HepG2 (cell line): ENCODE measurements at regions not wholly inside any gene's neighbourhood (a gene's known extent, or its start where the extent isn't known, plus 50 kb on each side); places are given as distances from the start of the nearest gene placed in this dataset.
A peak's percentile ranks its signal among the peaks of the same experiment; 100 is the strongest.

Source experiments
- ATAC-seq: fragments of 200-7000 bp; cut with Tn5 transposase; 3 replicates; pipeline ENCODE4 v1.9.1; 2020; ENCODE audit warnings: mild to moderate bottlenecking, moderate library complexity
- BruUV-seq: library from RNA; stranded (reverse); fragments of 400-500 nt; replicated peaks from 2 replicates; lab custom pipeline; 2021; lab: Mats Ljungman, UMichigan
- CTCF ChIA-PET: fragments of 300-600 bp; formaldehyde crosslinking; extraction: SDS; loops from one replicate; lab custom pipeline; 2021; ENCODE audit warnings: low total read pairs, inconsistent platforms, low intra/inter-chr PET ratio; lab: Yijun Ruan, JAX
- POLR2A ChIA-PET: fragments of 350-600 bp; sonication (Branson Sonifier 250); formaldehyde crosslinking; loops from one replicate; lab custom pipeline; 2020; ENCODE audit warnings: antibody characterized with exemption, inconsistent platforms; lab: Yijun Ruan, JAX
- DNase-seq: peaks from one replicate; pipeline ENCODE4 v3.0.0-alpha.2; 2015; ENCODE audit warnings: low spot score
- FAIRE-seq: peaks from 3 replicates; lab custom pipeline; 2011; peaks lifted over from hg19 to GRCh38; lab: Jason Lieb, UNC
- H2AFZ ChIP-seq: one replicate; pipeline ENCODE4 v1.6.1; 2011; ENCODE audit warnings: low read length, inconsistent platforms
- H3K27ac ChIP-seq: fragments of 300-600 bp; 3 replicates; pipeline ENCODE4 v1.8.0; 2011; ENCODE audit warnings: mixed run types, mild to moderate bottlenecking, mixed read lengths, low read length, inconsistent platforms; ENCODE audit not compliant: insufficient read depth; ENCODE audit errors: extremely low read length
- H3K27me3 ChIP-seq, 2 experiments: fragments of 200-600 bp in 1 of 2; 2 replicates in 1 of 2; 3 replicates in 1 of 2; pipeline versions ENCODE4 v1.6.0 to v1.8.0; 2011; ENCODE audit warnings: low read length in 2 of 2, mild to moderate bottlenecking in 2 of 2, moderate library complexity in 2 of 2, inconsistent platforms in 1 of 2; ENCODE audit not compliant: insufficient read depth in 2 of 2, control insufficient read depth in 1 of 2
- H3K36me3 ChIP-seq, 2 experiments: fragments of 200-600 bp in 1 of 2; replicated peaks in 1 of 2; 2 replicates in 1 of 2; 3 replicates in 1 of 2; pipeline versions ENCODE4 v1.5.1 to v1.8.0; 2011; ENCODE audit warnings: low read length in 2 of 2, inconsistent platforms in 1 of 2; ENCODE audit not compliant: insufficient read depth in 2 of 2, control insufficient read depth in 1 of 2
- H3K4me1 ChIP-seq: 2 replicates; pipeline ENCODE4 v1.5.1; 2012; ENCODE audit warnings: low read length, inconsistent platforms; ENCODE audit not compliant: insufficient read depth
- H3K4me2 ChIP-seq: 2 replicates; pipeline ENCODE4 v1.6.0; 2011; ENCODE audit warnings: low read depth, low read length, inconsistent platforms
- H3K4me3 ChIP-seq, 3 experiments: fragments of 200-600 bp in 1 of 3; sonication (generic), shearing (Covaris generic) in 1 of 3; replicated peaks in 1 of 3; 2 replicates each; pipeline ENCODE4 v1.5.1; 2011 to 2016; ENCODE audit warnings: low read length in 3 of 3, inconsistent platforms in 2 of 3, low read depth in 2 of 3, mild to moderate bottlenecking in 2 of 3, control low read depth in 1 of 3, mixed read lengths in 1 of 3; ENCODE audit not compliant: insufficient read depth in 1 of 3
- H3K79me2 ChIP-seq: one replicate; pipeline ENCODE4 v1.6.1; 2011; ENCODE audit warnings: low read length, inconsistent platforms; ENCODE audit not compliant: insufficient read depth
- H3K9ac ChIP-seq: 2 replicates; pipeline ENCODE4 v1.6.0; 2011; ENCODE audit warnings: mild to moderate bottlenecking, low read depth, low read length, inconsistent platforms; ENCODE audit not compliant: insufficient read depth
- H3K9me3 ChIP-seq: 2 replicates; pipeline ENCODE4 v1.5.1; 2012; ENCODE audit warnings: mild to moderate bottlenecking, low read length
- H4K20me1 ChIP-seq: 2 replicates; pipeline ENCODE4 v1.6.0; 2011; ENCODE audit warnings: inconsistent platforms, mild to moderate bottlenecking, low read length, moderate library complexity; ENCODE audit not compliant: insufficient read depth
- BRD4 ChIP-seq: sonication (generic); formaldehyde crosslinking; IDR thresholded peaks from 2 replicates; pipeline ENCODE4 v1.4.0; 2020; ENCODE audit warnings: missing genetic modification reagents
- FOXJ3 ChIP-seq: sonication (generic); formaldehyde crosslinking; IDR thresholded peaks from 2 replicates; pipeline ENCODE4 v1.4.0; 2020; ENCODE audit warnings: missing genetic modification reagents, mild to moderate bottlenecking, borderline replicate concordance
- MXD1 ChIP-seq: sonication (generic); formaldehyde crosslinking; IDR thresholded peaks from 2 replicates; pipeline ENCODE4 v1.4.0; 2020; ENCODE audit warnings: mild to moderate bottlenecking, missing genetic modification reagents
- PAX8 ChIP-seq: sonication (generic); formaldehyde crosslinking; IDR thresholded peaks from 2 replicates; pipeline ENCODE4 v1.8.0; 2022; ENCODE audit warnings: mild to moderate bottlenecking, missing genetic modification reagents, borderline replicate concordance
- RXRB ChIP-seq: IDR thresholded peaks from 2 replicates; pipeline ENCODE4 v1.6.1; 2016; ENCODE audit warnings: borderline replicate concordance, missing genetic modification reagents, missing compliant biosample characterization
- YY1 ChIP-seq: IDR thresholded peaks from 2 replicates; pipeline ENCODE4 v1.6.1; 2011; ENCODE audit warnings: low read length, low read depth, moderate library complexity, mild to moderate bottlenecking; ENCODE audit not compliant: insufficient read depth, insufficient replicate concordance
- WGBS: methylation state at CpG from one replicate; pipeline ENCODE4 v1.1.6; 2017; ENCODE audit warnings: low lambda C conversion rate; 5-methylcytosine and 5-hydroxymethylcytosine counted together
- in situ Hi-C: cut with HindIII; loops from 2 replicates; pipeline ENCODE4 v1.10.0; 2017; ENCODE audit warnings: low pct_unique_long_range_greater_than_20kb; ENCODE audit not compliant: extremely low pct_ligation_motif_present
- intact Hi-C: fragments of 100-400 bp; cut with micrococcal nuclease; formaldehyde crosslinking; loops from one replicate; pipeline ENCODE4 v1.10.0; 2022; ENCODE audit not compliant: unreplicated experiment
- TF ChIP-seq, protein P1 (sequence below): sonication (generic); formaldehyde crosslinking; IDR thresholded peaks from 2 replicates; pipeline ENCODE4 v1.4.0; 2020; ENCODE audit warnings: missing genetic modification reagents, mild to moderate bottlenecking, borderline replicate concordance

DNA sequence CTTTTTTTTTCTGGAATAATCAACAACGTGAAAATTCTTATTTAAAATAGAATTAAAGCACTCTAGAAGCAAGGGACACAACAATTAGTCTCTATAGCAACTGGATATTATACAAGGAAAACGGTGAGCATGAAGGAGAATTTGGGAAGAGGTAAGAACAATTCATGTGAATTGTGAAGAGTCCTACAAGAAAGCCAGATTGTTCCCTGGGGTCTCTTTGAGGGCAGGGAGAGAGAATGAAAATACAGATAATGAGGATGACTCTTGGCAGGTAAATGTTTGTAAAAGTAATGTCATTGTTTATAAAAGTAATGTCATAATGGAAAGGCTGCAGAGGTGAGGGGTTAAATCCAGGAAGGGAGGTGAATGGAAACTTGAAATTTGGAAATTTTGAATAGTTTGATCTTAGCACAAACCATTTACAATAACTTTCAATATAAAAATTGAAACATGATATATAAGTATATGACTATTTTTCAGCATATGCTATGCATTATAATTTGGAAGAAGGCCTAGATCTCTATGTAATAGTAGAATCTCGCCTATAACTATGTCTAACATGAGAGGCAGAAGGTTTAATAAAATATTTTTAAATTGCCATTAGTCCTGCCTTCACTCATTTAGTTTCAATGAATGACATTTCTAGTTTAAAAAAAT, 378.8 kb upstream of the DCN start:
- TF ChIP-seq, protein P1, sequence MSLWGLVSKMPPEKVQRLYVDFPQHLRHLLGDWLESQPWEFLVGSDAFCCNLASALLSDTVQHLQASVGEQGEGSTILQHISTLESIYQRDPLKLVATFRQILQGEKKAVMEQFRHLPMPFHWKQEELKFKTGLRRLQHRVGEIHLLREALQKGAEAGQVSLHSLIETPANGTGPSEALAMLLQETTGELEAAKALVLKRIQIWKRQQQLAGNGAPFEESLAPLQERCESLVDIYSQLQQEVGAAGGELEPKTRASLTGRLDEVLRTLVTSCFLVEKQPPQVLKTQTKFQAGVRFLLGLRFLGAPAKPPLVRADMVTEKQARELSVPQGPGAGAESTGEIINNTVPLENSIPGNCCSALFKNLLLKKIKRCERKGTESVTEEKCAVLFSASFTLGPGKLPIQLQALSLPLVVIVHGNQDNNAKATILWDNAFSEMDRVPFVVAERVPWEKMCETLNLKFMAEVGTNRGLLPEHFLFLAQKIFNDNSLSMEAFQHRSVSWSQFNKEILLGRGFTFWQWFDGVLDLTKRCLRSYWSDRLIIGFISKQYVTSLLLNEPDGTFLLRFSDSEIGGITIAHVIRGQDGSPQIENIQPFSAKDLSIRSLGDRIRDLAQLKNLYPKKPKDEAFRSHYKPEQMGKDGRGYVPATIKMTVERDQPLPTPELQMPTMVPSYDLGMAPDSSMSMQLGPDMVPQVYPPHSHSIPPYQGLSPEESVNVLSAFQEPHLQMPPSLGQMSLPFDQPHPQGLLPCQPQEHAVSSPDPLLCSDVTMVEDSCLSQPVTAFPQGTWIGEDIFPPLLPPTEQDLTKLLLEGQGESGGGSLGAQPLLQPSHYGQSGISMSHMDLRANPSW: no peak
- TF ChIP-seq PAX8 (CRISPR knock-in tag): no peak
- no peak for FAIRE-seq
- H3K36me3 ChIP-seq: no peaks in the 10 kb centered on the region
- in situ Hi-C loops (no loop called here), intact Hi-C loops (no loop called here)
- no TSS peak for BruUV-seq
- no peak overlapping the region for H3K4me3 ChIP-seq
- ATAC-seq: no peak
- ChIA-PET CTCF (no interaction called here), POLR2A (no interaction called here)
- H4K20me1 ChIP-seq: no peaks in the 10 kb centered on the region
- H3K79me2 ChIP-seq: no peaks in the 10 kb centered on the region
- no peak overlapping the region for H2AFZ ChIP-seq
- H3K9me3 ChIP-seq: no peaks in the 10 kb centered on the region
- no peaks in the 10 kb centered on the region for H3K4me1 ChIP-seq
- H3K27ac ChIP-seq: no peak overlapping the region
- H3K27me3 ChIP-seq: no peaks in the 10 kb centered on the region
- WGBS: 0% methylated on average over 3 of the region's 3 CpGs
- no peak overlapping the region for H3K9ac ChIP-seq
- DNase-seq: no peak
- H3K4me2 ChIP-seq: no peak overlapping the region

GRCh38 chr12:91556909-91557308, 374.3 kb upstream of the DCN start:
- BruUV-seq: no TSS peak
- CTCF ChIA-PET: no interaction called here
- Histone ChIP-seq H2AFZ (no peak overlapping the region), H3K79me2 (no peaks in the 10 kb centered on the region), H3K36me3 (no peaks in the 10 kb centered on the region), H4K20me1 (no peaks in the 10 kb centered on the region), H3K9me3 (no peaks in the 10 kb centered on the region), H3K4me3 (no peak overlapping the region), H3K27ac (no peak overlapping the region), H3K4me1 (no peaks in the 10 kb centered on the region), H3K4me2 (no peak overlapping the region), H3K27me3 (no peaks in the 10 kb centered on the region), H3K9ac (no peak overlapping the region)
- intact Hi-C loops (no loop called here), in situ Hi-C loops (no loop called here)
- FAIRE-seq (no peak), DNase-seq (no peak), ATAC-seq (peak; percentile 69)
- WGBS: 0% methylated on average over 1 of the region's 4 CpGs
- POLR2A ChIA-PET: no interaction called here
- TF ChIP-seq BRD4 (no peak), MXD1 (no peak), RXRB (CRISPR knock-in tag) (no peak), YY1 (peak; percentile 41), FOXJ3 (CRISPR knock-in tag) (no peak)
